Ovary (tissue), 7 donors: ENCODE measurements at regions not wholly inside any gene's neighbourhood (a gene's known extent, or its start where the extent isn't known, plus 50 kb on each side); places are given as distances from the start of the nearest gene placed in this dataset.

ENCODE experiments used
- DNase-seq, 5 donors: peaks; one replicate each; pipeline ENCODE4 v3.0.0-alpha.2; 2019 to 2020
- H3K27ac ChIP-seq, 2 donors: fragments of 200-600 bp; one replicate each; pipeline versions ENCODE4 v1.5.1 to v1.8.0; 2019 to 2022
- H3K27me3 ChIP-seq: fragments of 200-600 bp; one replicate; pipeline ENCODE4 v1.8.0; 2022
- H3K36me3 ChIP-seq: fragments of 200-600 bp; sonication (generic); one replicate; pipeline ENCODE4 v1.5.1; 2019
- H3K4me1 ChIP-seq: one replicate; pipeline ENCODE4 v1.8.1; 2013; ENCODE audit warnings: mild to moderate bottlenecking, moderate library complexity; ENCODE audit not compliant: insufficient read depth
- H3K4me3 ChIP-seq: fragments of 200-600 bp; sonication (generic); one replicate; pipeline ENCODE4 v1.5.1; 2017
- H3K9me3 ChIP-seq, 2 donors: fragments of 200-600 bp in 1 of 2; sonication (generic) in 1 of 2; one replicate each; pipeline versions ENCODE4 v1.5.1 to v1.8.1; 2013 to 2019; ENCODE audit warnings: mild to moderate bottlenecking in 1 of 2, moderate library complexity in 1 of 2
- CTCF ChIP-seq, 3 donors: fragments of 450-650 bp in 2 of 3; fragments of 200-600 bp in 1 of 3; IDR thresholded peaks; one replicate each; pipeline versions ENCODE4 v1.5.1 to v1.8.0; 2016 to 2022; ENCODE audit warnings: antibody characterized with exemption in 3 of 3, mild to moderate bottlenecking in 1 of 3
- EP300 ChIP-seq: sonication (generic); formaldehyde crosslinking; IDR thresholded peaks from one replicate; pipeline ENCODE4 v1.6.1; 2017; ENCODE audit warnings: antibody characterized with exemption
- POLR2A ChIP-seq: fragments of 450-650 bp; IDR thresholded peaks from one replicate; pipeline ENCODE4 v1.6.1; 2017; ENCODE audit warnings: antibody characterized with exemption, mild to moderate bottlenecking, moderate library complexity
- WGBS, 3 donors: extraction: QIAGEN DNeasy Blood & Tissue Kit in 1 of 3; methylation state at CpG; one replicate each; pipeline versions ENCODE4 v1.1.5 to v1.1.7; 2013 to 2017; 5-methylcytosine and 5-hydroxymethylcytosine counted together
- intact Hi-C, 4 donors: fragments of 100-400 bp; cut with DNase I; formaldehyde crosslinking; loops; one replicate each; pipeline versions ENCODE4 v1.11.0 to v1.15.1; 2022 to 2023
- donor health status: DM: no; HTN: no; CAD: no; lungs with moderate emphysema.
- donor health status: DM: no; HTN: no; CAD: no.
- donor health status: Bipolar disorder and iron deficiency.
- donor health status: DM: no; HTN: no; CAD: no.
- donor health status: DM: yes; HTN: yes; CAD: no.

DNA sequence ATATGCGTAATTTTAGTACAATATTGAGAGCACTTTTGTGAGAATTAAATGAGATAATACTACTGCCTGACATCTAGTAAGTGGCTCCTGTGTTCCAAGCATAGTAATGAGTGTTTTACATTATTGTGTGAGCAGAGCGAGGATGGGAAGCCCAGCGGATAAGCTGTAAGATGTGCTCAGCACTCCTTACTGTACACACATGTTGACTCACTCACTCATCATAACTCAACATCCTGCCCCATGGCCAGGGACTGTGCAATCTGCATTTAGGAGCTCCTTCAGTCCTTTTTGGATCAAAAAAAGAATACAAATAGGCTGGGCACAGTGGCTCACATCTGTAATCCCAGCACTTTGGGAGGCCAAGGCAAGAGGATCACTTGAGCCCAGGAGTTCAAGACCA, 72.9 kb upstream of the NEBL start:
- no peaks in the 10 kb centered on the region for H3K27me3 ChIP-seq
- no peak overlapping the region for H3K4me3 ChIP-seq
- WGBS, 3 donors = 78 to 97% (median 96%) methylated on average over 3 of the region's 3 CpGs
- DNase-seq = no peak
- H3K27ac ChIP-seq = no peak overlapping the region
- H3K9me3 ChIP-seq = no peaks in the 10 kb centered on the region
- H3K36me3 ChIP-seq = no peaks in the 10 kb centered on the region
- intact Hi-C loops = no loop called here
- TF ChIP-seq EP300 (no peak), POLR2A (no peak), CTCF (IDR thresholded peaks at IDR 0.05) (no peak)
- H3K4me1 ChIP-seq = no peaks in the 10 kb centered on the region

DNA sequence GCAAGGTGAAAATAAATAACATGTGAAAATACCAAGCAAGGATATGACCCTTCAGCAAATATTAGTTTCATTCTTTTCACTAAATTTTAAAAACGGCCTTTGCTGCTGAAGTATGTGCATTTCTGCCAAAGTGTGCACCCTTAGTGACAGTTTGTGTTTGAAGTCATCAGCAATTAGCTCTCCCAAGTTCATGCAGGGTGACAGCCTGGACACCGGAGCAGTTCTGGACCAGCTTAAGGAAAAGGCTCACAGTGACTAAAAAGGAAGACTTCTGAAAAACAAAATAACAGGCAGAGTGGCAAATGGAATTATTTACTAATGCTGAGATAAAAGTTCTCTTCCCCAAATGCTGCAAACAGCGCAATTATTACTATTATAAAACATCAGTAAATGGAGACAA, 69.3 kb upstream of the NEBL start:
- WGBS, 3 donors = 79 to 86% (median 82%) methylated on average over 3 of the region's 3 CpGs
- Histone ChIP-seq H3K27me3 (no peaks in the 10 kb centered on the region), H3K27ac (no peak overlapping the region), H3K9me3 (no peaks in the 10 kb centered on the region), H3K4me3 (no peak overlapping the region), H3K4me1 (no peaks in the 10 kb centered on the region), H3K36me3 (no peaks in the 10 kb centered on the region)
- no peak for DNase-seq
- no peak for TF ChIP-seq CTCF (IDR thresholded peaks at IDR 0.05)
- TF ChIP-seq POLR2A = no peak
- no peak for TF ChIP-seq EP300
- intact Hi-C loops = no loop called here

- intact Hi-C loops = no loop called here
Observed at GRCh38 chr10:20963721-20964595, 66.8 kb upstream of the NEBL start.

GRCh38 chr10:20963056-20963455, 65.9 kb upstream of the NEBL start:
- no peaks in the 10 kb centered on the region for H3K36me3 ChIP-seq
- H3K4me1 ChIP-seq = no peaks in the 10 kb centered on the region
- no peaks in the 10 kb centered on the region for H3K27me3 ChIP-seq
- no peaks in the 10 kb centered on the region for H3K9me3 ChIP-seq
- H3K27ac ChIP-seq = no peak overlapping the region
- intact Hi-C loops = no loop called here
- no peak overlapping the region for H3K4me3 ChIP-seq
- WGBS, 3 donors = 72 to 86% (median 79%) methylated on average over 3 of the region's 3 CpGs
- no peak for DNase-seq
- TF ChIP-seq EP300 = no peak
- no peak for TF ChIP-seq POLR2A
- TF ChIP-seq CTCF (IDR thresholded peaks at IDR 0.05) = no peak

More at GRCh38 chr10:20963721-20964595, 66.8 kb upstream of the NEBL start:
- Histone ChIP-seq H3K27ac (no peak overlapping the region), H3K4me3 (no peak overlapping the region), H3K4me1 (no peaks in the 10 kb centered on the region), H3K27me3 (no peaks in the 10 kb centered on the region), H3K36me3 (no peaks in the 10 kb centered on the region), H3K9me3 (no peaks in the 10 kb centered on the region)
- no peak for DNase-seq
- TF ChIP-seq CTCF (IDR thresholded peaks at IDR 0.05) = no peak
- 81 to 89% (median 87%) methylated on average over 5 of the region's 5 CpGs for WGBS, 3 donors
